ENCODE measurements at regions not wholly inside any gene's neighbourhood (a gene's known extent, or its start where the extent isn't known, plus 50 kb on each side); places are given as distances from the start of the nearest gene placed in this dataset.

DNA sequence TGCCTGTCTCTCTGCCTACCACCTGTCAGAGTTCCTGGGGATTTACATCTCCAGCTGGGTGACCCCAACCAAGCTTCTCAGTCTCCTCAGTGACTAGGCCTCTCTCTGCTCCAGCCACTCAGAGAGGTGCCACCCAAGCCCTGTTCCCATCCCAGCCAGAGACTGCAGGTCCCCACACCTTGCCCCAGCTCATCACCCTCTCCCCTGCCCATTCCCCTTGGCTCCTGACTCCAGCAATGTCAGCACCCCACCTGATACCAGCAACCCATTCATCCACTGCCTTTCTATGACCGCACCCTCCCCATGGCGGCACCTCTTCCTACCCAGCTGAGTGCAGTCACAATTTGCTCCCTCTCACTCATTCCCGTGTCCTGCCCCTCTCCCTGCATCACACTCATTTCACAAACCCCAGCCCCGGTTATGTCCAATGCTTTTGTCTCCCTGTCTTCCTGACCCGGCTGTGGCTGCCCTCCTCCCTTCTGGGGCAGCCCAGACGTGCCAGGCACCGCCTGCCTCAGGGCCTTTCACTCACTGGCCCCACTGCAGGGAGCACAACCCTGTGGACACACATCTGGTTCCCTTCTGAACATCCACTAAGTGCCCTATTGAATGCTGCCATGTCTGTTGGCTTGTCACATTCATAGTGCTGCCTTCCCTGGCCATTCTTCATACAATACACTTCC, 494.8 kb upstream of the HS6ST1 start:
- no peak overlapping the region for H3K4me3 ChIP-seq (replicated peaks in 1 of 2; ENCODE audit: low read depth in 2 of 2, low read length in 2 of 2)
- DNase-seq (ENCODE audit: low read depth in 2 of 2), result no peak
- no peak for TF ChIP-seq CTCF (IDR thresholded peaks at IDR 0.05; ENCODE audit: low read depth, low read length)

DNA sequence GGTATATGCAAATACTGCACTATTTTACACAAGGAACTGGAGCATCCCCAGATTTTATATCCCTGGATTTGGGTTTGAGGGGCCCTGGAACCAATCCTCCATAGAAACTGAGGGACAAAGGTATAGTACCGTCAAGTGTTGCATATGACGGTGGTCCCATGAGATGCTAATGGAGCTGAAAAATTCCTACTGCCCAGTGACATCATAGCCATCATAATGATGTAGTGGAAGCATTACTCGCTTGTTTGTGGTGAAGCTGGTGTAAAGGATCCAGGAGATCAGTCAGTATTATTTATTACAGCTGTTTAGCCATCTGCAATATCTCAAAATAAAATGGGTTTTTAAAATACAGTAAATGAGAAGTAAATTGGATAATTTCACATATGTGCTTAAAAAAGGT, 496.6 kb upstream of the HS6ST1 start:
- DNase-seq (ENCODE audit: low read depth in 2 of 2), result no peak
- TF ChIP-seq CTCF (IDR thresholded peaks at IDR 0.05; ENCODE audit: low read depth, low read length), result no peak
- no peak overlapping the region for H3K4me3 ChIP-seq (replicated peaks in 1 of 2; ENCODE audit: low read depth in 2 of 2, low read length in 2 of 2)

GRCh38 chr2:128817171-128817570, 498.5 kb upstream of the HS6ST1 start:
- DNase-seq (ENCODE audit: low read depth in 2 of 2), result no peak
- H3K4me3 ChIP-seq (replicated peaks in 1 of 2; ENCODE audit: low read depth in 2 of 2, low read length in 2 of 2), result no peak overlapping the region
- no peak for TF ChIP-seq CTCF (IDR thresholded peaks at IDR 0.05; ENCODE audit: low read depth, low read length)

DNA sequence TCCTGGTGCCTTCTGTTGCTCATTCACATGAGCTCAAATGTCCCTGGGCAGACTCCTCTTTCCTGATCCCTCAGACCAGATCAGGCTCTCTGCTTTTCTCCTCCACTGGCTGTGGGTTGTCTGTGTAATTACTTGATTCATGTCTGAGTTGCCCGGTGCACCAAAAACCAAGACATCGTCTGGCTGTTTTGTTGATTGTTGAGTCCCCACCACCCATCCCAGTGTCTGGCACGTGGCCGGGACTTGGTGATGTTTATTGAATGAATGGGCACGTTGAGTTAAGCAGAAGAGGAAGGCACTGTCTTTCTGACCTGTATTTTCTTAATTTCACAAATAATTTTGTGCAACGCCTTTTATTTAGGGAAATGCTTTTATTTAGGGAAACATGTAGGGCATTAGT, 499.1 kb upstream of the HS6ST1 start:
- TF ChIP-seq CTCF (IDR thresholded peaks at IDR 0.05; ENCODE audit: low read depth, low read length), result no peak
- H3K4me3 ChIP-seq (replicated peaks in 1 of 2; ENCODE audit: low read depth in 2 of 2, low read length in 2 of 2), result no peak overlapping the region
- no peak for DNase-seq (ENCODE audit: low read depth in 2 of 2)

GRCh38 chr2:128818248-128818647, 499.6 kb upstream of the HS6ST1 start:
- H3K4me3 ChIP-seq (replicated peaks in 1 of 2; ENCODE audit: low read depth in 2 of 2, low read length in 2 of 2), result no peak overlapping the region
- no peak for DNase-seq (ENCODE audit: low read depth in 2 of 2)
- no peak for TF ChIP-seq CTCF (IDR thresholded peaks at IDR 0.05; ENCODE audit: low read depth, low read length)

DNA sequence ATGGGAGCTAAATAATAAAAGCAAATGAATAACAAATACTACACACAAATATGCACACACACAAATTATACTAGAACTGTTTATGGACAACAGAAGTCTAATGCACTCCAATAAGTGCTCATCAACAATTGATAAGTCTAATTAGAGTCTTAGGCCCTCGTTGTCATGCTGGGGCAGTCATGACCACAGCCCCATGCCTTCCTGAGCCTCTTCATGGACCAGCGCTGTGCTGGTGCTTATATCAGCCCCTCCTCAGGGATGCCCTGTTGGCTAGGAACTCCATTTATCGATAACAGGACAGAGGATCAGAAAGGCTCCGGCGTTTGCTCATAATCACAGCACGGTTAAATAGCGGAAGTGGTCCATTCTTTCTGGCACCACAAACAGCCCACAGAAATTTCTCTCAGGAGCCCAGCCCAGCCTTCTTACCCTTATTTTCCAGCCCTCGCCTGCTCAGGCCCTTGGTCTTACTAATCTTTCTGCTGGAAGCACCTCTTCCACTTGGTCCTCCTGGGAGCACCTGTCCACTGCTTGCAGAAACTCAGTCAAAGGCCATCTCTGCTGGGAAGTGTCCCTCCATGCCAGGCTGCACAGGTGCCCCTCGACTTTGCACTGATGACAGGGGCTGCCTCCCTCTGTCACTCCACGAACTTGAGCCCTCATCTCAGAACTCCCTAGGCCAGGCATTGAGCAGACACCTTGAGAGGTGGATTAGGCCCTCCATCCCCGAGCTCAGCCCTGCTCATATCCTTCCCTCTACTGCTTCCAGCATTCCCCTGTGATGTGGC, 500.2 kb upstream of the HS6ST1 start:
- no peak overlapping the region for H3K4me3 ChIP-seq (replicated peaks in 1 of 2; ENCODE audit: low read depth in 2 of 2, low read length in 2 of 2)
- no peak for DNase-seq (ENCODE audit: low read depth in 2 of 2)
- no peak for TF ChIP-seq CTCF (IDR thresholded peaks at IDR 0.05; ENCODE audit: low read depth, low read length)
